Esophagus mucosa (tissue), 1 donor: ENCODE measurements at regions not wholly inside any gene's neighbourhood (a gene's known extent, or its start where the extent isn't known, plus 50 kb on each side); places are given as distances from the start of the nearest gene placed in this dataset.
A peak's percentile ranks its signal among the peaks of the same experiment; 100 is the strongest.

Experiments used
- ATAC-seq: fragments of 200-7000 bp; cut with Tn5 transposase; one replicate; pipeline ENCODE4 v1.9.1; 2020
- donor health status: DM: yes; HTN: yes; CAD: no.

DNA sequence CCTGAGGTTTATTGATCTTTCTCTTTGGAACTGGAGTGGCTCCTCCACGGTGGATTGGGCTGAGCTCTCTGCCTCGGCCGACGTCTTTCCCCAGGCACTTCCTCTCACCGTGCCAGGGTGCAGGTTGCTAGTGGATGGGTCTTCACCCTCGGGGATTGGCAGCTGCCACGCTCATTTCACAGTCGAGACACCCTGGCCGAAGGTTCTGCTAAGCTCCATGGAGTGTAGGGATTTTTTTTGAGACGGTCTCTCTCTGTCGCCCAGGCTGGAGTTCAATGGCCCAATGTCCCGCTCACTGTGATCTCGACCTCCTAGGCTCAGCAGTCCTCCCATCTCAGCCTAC is 280.8 kb downstream of the SEC14L1 start:
- no peak for ATAC-seq

DNA sequence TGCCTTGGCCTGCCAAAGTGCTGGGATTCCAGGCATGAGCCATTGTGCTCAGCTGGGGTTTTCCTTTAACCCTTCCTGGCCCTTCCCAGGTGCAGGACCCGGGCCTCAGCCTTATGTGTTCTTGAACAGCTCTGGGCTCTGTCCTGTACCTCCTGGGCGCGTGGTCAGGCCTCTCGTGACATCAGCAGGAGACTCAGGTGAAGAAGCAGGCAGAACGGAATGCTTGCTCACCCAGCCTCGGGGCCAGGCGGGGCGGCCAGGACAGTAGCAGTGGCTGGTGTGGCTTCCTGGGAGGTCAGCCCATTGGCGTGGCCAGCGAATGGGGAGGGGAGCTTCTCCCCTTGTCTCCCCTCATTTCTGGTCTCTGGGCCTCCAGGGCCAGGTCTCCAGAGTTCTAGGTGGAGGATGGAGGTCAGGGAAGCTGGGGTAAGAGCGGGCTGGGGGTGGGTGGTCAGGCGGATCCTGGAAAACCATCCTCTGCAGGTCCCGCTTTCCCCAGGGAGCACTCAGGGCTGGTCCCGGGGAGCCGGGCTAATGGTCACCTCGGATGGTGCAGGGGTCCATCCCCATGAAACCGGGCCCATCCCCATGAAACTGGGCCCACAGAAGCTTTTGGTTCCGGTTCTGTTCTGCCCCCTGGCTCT is 281.5 kb downstream of the SEC14L1 start:
- ATAC-seq, result peak; percentile 55

DNA sequence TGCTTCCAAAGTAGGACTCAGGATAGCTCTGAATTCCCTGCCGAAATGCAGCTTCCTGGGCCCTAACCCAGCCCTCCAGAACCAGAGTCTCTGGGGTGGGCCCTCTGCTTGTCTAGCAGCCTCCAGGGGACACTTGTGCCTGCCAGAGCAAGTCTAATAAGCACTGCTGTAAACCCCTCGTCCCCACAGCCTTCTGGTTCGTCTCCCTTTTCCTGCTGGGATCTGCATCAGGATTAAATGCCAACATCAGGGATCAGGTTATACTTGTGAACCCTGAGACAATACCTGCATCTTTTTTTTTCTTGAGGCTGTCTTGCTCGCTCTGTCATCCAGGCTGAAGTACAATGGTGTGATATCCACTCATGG is 282.0 kb downstream of the SEC14L1 start:
- ATAC-seq, result no peak

DNA sequence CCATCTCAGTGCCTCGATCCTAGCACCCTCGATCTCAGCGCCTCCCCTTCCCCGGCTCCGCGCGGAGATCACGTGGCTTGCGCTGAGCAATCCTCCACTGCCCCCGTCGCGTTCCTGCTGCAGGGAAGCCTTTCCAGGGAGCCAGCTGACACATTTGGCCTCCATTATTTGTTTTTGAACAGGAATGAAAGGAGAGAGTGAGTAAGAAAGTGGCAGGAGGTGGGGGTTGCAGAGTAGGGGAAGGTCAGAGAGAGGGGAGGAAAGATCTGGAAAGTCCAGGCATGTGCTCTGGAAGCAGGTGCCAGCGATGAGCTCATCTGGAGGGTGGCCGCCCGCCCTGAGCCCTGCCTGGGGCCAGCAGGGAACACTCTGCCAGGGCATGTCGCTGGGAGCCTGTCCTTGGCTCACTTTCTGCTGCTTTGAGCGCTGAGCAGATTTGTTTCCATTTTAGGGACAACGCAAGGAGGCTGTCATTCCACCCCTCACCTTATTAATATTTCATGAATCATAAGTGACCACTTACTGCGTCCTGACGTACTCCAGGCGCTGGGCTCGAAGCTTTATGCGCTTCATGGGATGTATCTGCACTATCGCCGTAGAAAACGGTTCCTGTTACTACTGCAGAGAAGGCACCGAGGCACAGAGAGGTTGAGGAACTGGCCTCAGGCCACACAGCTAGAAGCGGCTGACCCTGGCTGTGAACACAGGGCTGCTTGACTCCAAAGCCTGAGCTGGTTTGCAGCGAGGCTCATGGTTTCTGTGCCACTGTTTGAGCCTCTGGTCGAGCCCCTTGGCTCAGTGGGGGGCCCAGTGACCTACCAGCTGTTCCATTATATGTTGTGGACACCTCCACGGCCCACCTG is 283.1 kb downstream of the SEC14L1 start:
- peak; percentile 44 for ATAC-seq

DNA sequence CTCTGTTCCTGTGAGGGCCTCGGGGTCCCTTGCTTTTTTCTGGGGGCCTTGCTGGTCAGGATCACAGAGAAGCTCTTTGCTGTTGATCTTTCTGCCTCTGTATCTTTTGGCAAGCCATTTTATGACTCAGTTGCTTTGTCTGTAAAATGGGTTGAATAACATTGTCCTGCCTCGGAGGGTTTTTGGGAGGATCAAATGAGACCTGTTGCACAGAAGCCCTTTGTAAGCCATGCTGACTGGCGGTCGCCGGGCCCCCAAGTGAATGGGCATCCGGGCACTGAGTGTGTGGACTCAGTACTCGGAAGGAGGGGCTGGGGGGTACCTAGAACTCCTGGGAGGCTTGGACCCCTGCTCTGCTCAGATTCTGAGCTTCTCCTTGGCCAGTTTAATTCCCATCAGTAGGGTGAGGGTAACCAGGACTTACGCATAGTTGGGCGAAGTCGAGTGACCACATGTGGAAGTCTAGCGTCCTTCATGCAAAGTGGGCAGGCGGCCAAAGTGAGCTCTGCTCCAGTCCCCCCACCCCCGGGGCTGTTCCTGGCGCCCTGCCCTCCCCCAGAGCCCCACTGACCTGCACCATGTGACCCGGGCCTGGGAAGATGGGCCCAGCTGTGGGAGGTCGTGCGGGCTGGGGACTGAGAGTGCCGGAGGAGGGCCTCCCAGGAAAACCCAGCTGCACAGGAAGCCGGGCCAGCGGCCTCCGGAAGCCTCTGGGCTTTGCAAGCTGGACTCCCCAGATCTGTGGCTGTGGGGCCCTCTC is 284.0 kb downstream of the SEC14L1 start:
- ATAC-seq, result no peak

DNA sequence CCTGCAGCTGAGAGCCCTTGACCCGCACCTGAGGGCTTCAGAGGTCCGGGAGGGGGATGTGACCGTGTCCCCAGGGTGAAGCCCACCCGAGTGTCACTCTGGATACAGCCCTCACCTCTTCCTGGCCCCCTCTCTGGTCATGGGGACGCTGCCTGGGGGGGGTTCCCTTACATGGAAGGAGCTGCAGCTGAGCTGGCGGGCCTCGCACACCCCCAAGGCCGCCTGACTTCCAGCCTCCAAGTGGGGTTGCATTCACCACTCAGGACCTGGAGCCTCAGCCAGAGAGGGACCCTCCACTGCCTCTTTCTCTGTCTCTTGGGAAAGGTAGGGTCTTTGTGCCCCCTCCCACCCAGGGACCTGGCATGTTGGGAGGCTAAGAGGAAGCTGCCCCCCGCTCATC is 284.6 kb downstream of the SEC14L1 start:
- ATAC-seq, result no peak

DNA sequence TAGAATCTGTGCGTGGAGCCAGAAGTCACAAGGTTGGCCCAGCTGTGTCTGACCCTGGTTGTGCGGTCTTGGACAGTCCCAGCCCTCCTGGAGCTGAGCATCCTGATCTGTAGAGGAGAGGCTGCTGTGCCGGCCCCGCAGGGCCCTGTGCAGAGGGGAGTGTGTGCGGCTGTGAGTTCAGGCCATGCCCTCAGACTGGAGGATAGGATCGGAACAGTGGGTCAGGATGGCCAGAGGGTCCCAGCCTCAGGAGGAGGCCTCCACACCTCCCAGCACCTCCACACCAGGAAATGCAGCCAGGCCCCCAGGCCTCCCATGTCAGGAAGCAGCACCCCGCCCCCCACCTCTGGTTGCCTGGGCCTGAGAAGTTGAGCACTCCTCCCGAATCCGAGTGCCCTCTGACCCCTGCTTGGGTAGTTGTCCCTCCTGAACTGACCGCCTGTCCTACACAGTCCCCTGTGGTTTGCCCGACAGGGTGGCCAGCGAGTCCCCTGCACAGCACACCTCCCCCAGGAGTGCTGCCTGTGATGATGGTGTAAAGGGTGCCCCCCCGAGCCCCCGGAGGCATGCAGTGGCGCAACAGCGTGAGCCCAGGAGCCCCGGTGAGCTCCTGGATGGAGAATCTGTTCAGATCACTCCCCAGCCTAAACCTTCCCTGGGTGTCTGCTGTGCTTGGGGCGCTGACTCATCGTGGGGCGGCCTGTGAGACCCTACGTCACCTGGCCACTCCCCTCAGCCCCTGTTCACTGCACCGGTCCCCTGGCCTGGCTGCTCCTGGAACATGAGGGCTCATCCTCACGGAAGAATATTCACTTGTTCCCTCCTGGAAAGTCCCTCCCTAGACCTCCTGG is 285.2 kb downstream of the SEC14L1 start:
- ATAC-seq, result peak; percentile 63

DNA sequence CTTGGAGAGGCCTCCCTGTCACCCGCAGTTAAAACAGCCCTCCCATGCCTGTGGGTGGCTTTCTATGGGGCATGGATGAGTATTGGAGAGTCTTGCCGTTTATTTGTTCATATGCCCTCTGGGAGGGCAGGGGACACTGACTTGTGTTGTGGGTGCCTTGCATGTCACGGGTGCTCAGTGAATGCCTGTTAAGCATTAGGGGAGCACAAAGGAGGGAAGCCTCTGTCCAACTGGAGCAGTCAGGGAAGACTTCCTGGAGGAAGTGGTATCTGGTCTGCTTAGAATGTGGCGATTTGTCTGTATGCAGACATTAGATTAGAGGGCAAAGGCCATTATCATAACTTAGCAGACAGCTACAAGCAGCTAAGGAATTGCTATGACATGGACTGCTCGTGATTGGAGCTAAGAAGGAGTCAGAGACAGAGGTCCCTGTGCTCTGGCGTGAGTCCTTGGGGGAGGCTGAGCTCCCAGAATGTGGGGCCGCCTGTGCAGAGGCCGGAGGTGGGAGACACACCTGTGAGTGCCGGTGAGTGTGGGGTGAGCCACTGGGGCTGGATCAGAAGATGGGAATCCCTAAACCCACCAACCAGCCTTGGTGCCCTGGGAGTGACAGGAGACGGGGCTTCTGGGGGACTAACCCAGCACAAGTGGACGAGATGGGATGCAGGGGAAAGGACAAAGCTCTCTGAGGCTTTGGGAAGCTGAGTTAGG is 286.1 kb downstream of the SEC14L1 start:
- no peak for ATAC-seq

DNA sequence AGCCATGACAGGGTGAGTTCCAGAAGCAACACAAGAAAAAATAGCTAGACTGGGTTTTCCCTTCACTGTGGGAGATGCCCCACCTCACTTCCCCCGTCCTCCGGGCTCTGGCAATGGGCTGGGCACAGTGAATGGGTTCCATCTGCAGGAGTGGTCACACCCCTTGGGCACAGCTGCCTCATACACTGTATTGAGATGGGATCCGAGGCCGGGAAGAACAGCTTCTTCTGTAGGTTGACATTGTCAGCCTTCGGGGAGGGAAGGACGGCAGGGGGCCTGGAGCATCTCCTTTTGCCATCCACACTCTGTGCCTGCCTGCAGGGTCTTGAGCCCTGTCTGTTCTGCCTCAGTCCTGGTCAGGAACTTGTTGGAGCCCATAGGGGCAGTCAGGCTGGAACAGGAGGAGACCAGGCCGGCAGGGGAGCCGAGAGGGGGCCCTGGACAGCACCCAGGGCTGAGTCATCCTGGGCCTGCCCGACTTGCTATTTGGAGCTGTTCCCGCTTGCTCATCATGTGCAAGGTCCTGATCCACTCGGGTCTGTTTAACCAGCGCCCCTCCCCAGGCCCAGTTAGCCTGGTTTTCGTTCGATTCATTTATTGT is 286.7 kb downstream of the SEC14L1 start:
- ATAC-seq, result peak; percentile 40

DNA sequence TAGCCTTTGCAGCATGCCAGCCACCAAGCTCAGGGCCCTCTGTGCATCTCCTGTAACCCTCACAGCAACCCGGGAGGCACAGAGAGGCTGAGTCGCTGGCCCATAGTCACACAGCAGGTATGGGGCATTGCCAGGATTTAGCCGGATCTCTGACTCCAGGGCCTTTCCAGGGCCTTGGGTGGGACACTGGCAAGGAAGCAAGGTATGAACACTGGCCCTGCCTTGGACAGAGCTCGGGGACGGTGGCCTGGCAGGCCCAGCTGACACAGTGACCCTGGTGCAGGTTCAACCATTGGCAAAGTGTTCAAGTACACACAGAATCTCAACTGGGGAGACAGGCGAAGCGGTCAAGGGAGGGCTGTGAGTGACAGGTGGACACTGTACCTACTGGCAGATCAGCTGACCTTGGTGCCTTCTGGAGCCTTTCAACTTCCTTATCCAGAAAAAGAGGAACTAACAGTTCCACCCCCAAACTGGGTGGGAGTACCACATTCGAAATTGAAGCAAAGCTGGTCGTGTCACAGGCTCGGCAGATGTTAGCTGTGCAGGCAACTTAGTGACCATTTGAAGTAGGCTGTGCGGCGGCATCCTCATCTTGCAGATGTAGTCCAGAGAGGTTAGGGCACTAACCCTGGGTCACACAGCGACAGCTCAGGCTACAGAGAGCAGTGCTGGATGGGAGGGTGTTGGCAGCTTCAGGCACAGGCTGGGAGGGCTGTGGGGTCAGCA is 287.4 kb downstream of the SEC14L1 start:
- ATAC-seq, result no peak

DNA sequence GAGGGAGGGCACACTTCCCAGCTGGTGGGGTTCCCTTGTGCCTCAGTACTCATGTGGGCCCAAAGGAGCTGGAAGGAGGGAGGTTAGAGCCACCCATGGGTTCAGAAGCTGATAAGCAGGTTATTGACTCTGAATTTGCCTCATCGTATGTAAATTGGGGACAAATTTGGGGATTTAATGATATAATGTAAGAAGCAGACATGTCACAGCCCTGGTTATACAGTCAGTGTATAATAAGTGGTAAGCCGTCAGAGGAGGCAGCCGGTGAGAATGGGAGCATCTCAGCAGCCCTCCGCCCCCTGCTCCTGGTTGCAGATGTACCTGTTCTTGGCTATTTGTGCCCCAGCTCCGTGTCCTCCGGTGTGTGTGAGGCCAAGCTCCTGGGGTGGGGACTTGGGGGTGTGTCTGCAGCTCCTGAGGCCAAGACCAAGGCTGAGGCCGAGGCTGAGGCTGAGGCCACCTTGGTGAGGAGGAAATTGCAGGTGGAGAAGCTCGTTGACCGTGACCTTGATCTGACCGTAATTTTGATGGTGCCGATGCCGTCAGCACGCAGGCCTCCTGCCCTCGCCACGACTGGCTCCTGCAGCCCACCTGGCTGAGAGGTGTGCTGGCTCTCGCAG is 288.1 kb downstream of the SEC14L1 start:
- ATAC-seq, result no peak

DNA sequence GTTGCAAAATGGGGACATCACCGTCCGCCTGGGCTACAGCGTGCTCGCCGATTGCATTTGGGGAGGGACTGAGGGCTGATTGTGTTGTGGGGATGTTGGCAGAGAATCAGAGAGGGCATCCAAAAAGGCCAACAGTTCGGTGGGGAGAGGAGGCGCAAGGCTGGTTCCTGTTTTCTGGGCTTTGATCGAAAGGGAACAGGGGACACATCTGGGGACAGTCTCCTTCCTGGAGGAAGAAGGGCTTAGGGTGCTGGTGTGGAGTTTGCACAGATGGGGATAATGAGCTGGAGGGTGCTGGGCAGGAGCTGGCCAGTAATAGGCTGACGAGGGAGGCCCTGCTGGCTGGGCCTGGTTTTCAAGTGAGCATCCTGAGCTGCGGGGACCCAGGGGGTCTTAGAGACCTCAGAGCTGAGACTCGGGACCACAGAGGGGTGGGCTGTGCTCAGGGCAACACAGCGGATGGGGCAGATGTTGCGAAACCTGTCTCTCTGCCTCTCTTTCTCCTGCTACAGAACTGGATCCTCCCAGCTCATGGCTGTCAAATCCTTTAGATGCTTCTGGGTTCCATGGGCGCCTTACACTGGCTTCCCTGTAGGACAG is 288.7 kb downstream of the SEC14L1 start:
- no peak for ATAC-seq

DNA sequence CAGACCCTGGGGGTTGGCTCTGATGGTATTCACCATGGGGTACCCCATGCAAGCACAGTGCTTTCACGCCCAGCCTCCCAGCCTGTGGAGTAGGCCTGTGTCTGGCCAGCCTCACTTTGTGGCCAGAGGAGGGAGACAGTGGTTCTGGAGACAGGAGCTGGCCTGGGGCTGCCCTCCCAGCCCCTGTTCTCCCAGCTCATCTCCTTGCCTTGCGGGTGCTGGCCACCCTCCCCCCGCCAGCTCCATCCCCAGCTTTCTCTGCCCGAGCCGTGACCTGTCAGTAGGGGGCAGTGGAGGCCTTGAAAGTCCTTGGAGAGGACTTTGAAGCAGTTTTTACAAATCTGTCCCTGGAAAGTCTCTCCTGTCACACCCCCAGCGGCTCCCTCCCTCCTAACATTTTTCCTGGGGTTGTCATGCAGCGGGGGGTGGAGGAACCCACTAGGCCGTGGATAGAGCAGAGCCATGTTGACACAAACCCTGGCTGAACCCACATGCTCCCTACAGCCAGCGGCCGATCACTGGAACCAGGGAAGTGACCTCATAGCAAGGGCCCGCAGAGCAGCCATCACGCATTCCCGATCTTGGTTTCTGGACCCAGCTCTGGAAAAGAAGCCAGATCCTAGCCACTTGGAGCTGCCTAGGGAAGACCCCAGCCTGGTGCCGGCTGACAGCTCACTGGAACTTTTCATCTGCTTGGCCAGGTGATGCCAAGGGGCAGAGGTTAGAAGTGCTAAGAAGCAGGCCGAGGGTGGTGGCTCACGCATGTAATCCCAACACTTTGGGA is 289.4 kb downstream of the SEC14L1 start:
- ATAC-seq, result peak; percentile 7

DNA sequence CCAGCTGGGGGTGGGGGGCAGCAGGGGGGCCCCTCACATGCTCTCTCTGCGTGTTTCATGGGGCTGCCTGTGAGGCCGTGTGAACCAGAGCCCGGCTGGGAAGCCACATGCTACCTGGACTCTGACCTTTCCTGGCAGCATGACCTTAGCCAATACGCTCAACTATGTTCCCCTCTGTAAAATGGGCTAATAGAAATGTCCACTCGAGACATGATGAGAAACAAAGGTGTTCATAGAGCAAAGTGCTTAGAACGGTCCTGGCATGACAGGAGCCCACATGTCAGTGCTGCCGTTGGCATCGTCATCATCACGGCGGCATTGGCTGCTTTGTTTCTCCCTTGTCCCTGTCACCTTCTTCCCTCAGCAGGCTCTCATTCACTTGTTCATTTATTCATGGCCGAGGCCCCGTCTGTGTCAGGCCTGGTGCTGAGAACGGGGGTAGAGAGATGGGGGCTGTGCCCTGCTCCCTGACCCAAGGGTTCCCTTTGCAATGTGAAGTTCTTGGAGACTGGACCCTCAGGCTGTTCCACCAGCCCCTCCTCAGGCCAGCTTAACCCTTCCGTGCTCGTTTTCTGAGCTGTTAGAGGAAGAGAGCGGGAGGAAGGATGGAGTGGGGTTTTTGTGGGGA is 291.4 kb downstream of the SEC14L1 start:
- no peak for ATAC-seq

DNA sequence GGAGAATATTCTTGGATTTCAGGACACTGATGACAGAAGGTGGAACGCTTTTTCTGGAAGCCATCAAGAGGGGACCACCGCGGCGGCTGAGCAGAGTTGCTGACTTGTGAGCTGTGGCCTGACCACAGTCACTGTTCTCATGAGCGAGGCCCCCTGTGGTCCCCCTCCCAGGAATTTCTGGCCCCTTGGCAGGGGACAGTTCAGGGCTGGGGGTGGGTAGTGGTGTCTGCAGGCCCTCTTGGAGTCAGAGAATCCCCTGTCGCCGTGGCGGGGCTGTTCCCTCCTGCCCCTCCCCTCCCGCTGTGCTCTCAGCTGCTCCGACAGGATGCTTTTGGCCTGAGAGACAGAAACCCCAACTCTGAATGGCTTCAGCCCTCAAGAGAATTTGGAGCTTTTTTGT is 292.0 kb downstream of the SEC14L1 start:
- ATAC-seq, result no peak

DNA sequence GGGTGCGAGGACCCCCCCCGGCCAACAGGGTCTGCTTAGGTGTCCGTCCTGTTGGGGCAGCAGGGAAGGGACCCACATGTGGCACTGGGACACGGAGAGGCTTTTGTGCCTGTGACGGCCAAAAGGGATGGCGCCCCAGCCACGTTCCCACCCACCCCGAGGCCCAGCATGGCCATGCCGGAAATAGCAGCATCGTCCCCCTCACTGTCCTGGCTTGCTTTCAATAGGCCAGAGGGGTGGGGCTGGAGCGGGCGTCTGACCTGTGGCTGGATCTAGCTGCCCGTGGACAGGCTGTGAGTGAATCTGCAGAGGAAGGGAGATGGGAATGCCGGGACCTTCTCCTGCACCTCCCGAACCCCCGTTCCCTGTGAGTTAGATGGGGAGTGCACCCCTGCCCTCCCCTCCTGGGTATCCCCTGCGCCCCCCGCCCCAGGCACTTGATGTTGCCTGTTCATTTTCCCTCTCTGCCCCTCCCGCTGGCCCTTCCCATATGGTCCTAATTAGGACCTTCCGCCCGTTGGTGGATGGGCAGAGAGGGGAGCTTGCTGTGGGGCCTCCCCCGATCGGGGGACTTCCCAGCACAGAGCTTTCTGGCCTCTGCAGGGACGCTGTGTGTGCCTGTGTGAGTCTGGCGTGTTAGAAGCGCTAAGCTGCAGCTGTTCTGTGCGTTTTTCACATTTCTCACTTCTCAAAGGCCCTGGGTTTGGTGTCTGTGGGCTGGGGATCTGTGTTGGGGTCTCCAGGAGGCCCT is 292.8 kb downstream of the SEC14L1 start:
- ATAC-seq, result no peak

DNA sequence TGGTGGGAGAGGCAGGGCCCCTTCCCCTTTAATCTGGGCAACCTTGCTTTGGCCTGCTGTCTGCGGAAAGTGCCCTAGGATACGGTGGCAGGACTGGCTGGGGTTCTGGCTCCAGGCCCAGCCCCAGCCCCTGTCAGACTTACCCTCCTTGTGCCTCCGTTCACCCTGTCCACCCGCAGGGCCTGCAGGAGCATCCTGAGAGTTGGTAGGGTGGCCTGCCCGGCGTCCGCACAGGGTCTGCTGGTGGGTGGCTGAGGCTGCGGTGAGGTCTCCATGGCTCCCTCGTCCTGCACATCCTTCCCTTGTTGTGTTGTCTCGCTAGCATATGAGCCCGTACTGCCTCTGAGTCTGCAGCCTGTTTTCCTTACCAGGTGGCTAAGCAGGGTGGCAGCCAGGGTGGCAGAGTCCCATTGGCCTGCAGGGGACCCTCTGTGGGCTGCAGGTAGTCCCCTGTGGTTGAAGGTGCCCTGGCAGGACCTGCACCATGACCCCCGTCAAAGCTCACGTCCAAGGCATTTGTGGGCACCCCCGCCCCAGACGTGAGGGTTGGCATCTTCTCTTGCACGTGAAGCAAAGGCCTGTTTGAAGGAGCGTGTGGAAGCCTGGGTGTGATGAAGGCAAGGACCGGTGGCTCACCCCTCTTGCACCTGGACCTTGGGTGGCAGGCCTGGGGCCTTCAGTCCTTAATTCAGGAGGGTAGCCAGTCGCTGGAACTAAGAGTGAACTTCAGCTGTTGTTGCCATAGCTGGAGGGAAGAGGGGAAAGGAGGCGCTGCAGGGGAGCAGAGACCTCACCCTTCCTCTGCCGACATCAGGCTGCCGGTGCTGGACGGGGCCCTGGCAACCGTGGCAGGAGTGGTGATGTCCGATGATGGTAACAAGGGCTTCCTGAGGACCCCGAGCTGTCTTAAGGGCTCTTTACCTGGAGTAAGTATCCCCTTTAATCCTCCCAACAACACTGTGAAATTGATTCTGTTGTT is 293.7 kb downstream of the SEC14L1 start:
- no peak for ATAC-seq
